Common myeloid progenitor, CD34-positive (primary cell): ENCODE measurements at regions not wholly inside any gene's neighbourhood (a gene's known extent, or its start where the extent isn't known, plus 50 kb on each side); places are given as distances from the start of the nearest gene placed in this dataset.
"Not testable (repeated sequence)": the region's sequence is repeated elsewhere in the genome, so short reads cannot be mapped to it uniquely, and the experiment has no call there.

Experiments
- CTCF ChIA-PET: fragments of 350-600 bp; sonication (Branson Sonifier 250); formaldehyde crosslinking; loops from one replicate; lab custom pipeline; 2021; ENCODE audit warnings: antibody characterized with exemption; lab: Charles Lee
- POLR2A ChIA-PET: fragments of 350-600 bp; sonication (Branson Sonifier 250); formaldehyde crosslinking; loops from one replicate; lab custom pipeline; 2021; ENCODE audit warnings: antibody characterized with exemption; lab: Charles Lee
- DNase-seq, 3 donors: peaks; one replicate each; pipeline versions ENCODE4 v3.0.0 to v3.0.0-alpha.2; 2013
- H3K27ac ChIP-seq, 2 experiments: 1 replicate in 1 of 2; 2 replicates in 1 of 2; pipeline ENCODE4 v1.7.0; 2013; ENCODE audit warnings: inconsistent platforms in 2 of 2, low read length in 2 of 2, mild to moderate bottlenecking in 2 of 2, low read depth in 1 of 2, moderate library complexity in 1 of 2; ENCODE audit not compliant: severe bottlenecking in 2 of 2, insufficient read depth in 1 of 2, poor library complexity in 1 of 2
- H3K27me3 ChIP-seq, 5 experiments: replicated peaks in 2 of 5; 1 replicate in 3 of 5; 2 replicates in 2 of 5; pipeline versions ENCODE4 v1.6.1 to v1.7.0; 2013; ENCODE audit warnings: low read length in 4 of 5, mild to moderate bottlenecking in 2 of 5, moderate library complexity in 2 of 5, inconsistent platforms in 1 of 5; ENCODE audit not compliant: insufficient read depth in 5 of 5, control insufficient read depth in 4 of 5
- H3K36me3 ChIP-seq, 4 experiments: 1 replicate in 2 of 4; 2 replicates in 2 of 4; pipeline versions ENCODE4 v1.6.1 to v1.7.0; 2013; ENCODE audit warnings: low read length in 3 of 4, control low read depth in 1 of 4, mild to moderate bottlenecking in 1 of 4; ENCODE audit not compliant: control insufficient read depth in 4 of 4, insufficient read depth in 4 of 4
- H3K4me1 ChIP-seq, 4 experiments: 1 replicate in 3 of 4; 2 replicates in 1 of 4; pipeline versions ENCODE4 v1.6.1 to v1.7.1; 2013; ENCODE audit warnings: low read length in 3 of 4, mild to moderate bottlenecking in 3 of 4, control low read depth in 1 of 4, inconsistent platforms in 1 of 4, moderate library complexity in 1 of 4; ENCODE audit not compliant: control insufficient read depth in 4 of 4, insufficient read depth in 4 of 4; ENCODE audit errors: control extremely low read depth in 1 of 4
- H3K4me3 ChIP-seq, 7 experiments: 1 replicate in 4 of 7; 2 replicates in 3 of 7; pipeline versions ENCODE4 v1.5.1 to v1.7.0; 2013; ENCODE audit warnings: mild to moderate bottlenecking in 7 of 7, low read length in 6 of 7, moderate library complexity in 6 of 7, inconsistent platforms in 2 of 7, low read depth in 2 of 7, control low read depth in 1 of 7; ENCODE audit not compliant: insufficient read depth in 4 of 7, control insufficient read depth in 1 of 7; ENCODE audit errors: extremely low read depth in 1 of 7
- H3K9me3 ChIP-seq, 5 experiments: 1 replicate in 4 of 5; 2 replicates in 1 of 5; pipeline versions ENCODE4 v1.6.1 to v1.7.1; 2013; ENCODE audit warnings: low read length in 4 of 5, mild to moderate bottlenecking in 2 of 5, inconsistent platforms in 1 of 5, low read depth in 1 of 5, moderate library complexity in 1 of 5; ENCODE audit not compliant: control insufficient read depth in 4 of 5, insufficient read depth in 2 of 5; ENCODE audit errors: control extremely low read depth in 1 of 5
- WGBS: methylation state at CpG from one replicate; pipeline ENCODE4 v1.1.5; 2013; ENCODE audit not compliant: insufficient coverage; 5-methylcytosine and 5-hydroxymethylcytosine counted together

- Histone ChIP-seq H3K36me3 (no peaks in the 10 kb centered on the region), H3K9me3 (no peaks in the 10 kb centered on the region), H3K27me3 (peaks cover 0 to 58% (median 40%) of the 10 kb centered on the region in 5 experiments), H3K4me3 (no peak overlapping the region), H3K4me1 (peaks cover 8 to 29% (median 22%) of the 10 kb centered on the region in 4 experiments), H3K27ac (no peak overlapping the region)
- CTCF ChIA-PET: no interaction called here
- DNase-seq: no peak
- WGBS: 89% methylated on average over 4 of the region's 6 CpGs
- POLR2A ChIA-PET: no interaction called here
These were observed 92.4 kb upstream of the SYT13 start for GRCh38 chr11:45378516-45378915.

GRCh38 chr11:45374653-45375059 is 88.5 kb upstream of the SYT13 start:
- Histone ChIP-seq H3K27ac (peak overlapping the region in 1 of 2 experiments; percentile 59), H3K4me3 (peak overlapping the region in 2 of 7 experiments; percentile 13 to 45), H3K4me1 (peaks cover 2 to 21% (median 13%) of the 10 kb centered on the region in 4 experiments), H3K9me3 (no peaks in the 10 kb centered on the region), H3K27me3 (peaks cover 2 to 67% (median 42%) of the 10 kb centered on the region in 5 experiments), H3K36me3 (no peaks in the 10 kb centered on the region)
- ChIA-PET POLR2A (no interaction called here), CTCF (interaction anchor here (0.6 to 5.3 kb wide), 5 partner anchors 9 to 397 kb away, joined by 3 to 45 read pairs (median 4); no protein-coding TSS in a partner anchor)
- 31% methylated on average over 5 of the region's 5 CpGs for WGBS
- peak; percentile 81 to 90 (median 86) for DNase-seq

- Histone ChIP-seq H3K4me1 (peaks cover 2 to 21% (median 13%) of the 10 kb centered on the region in 4 experiments), H3K4me3 (peak overlapping the region in 1 of 7 experiments; percentile 43), H3K27me3 (peaks cover 2 to 67% (median 43%) of the 10 kb centered on the region in 5 experiments), H3K36me3 (no peaks in the 10 kb centered on the region), H3K27ac (no peak overlapping the region), H3K9me3 (no peaks in the 10 kb centered on the region)
- 90% methylated on average over 2 of the region's 2 CpGs for WGBS
- POLR2A ChIA-PET: no interaction called here
- DNase-seq: no peak
- CTCF ChIA-PET: interaction anchor here (0.6 to 5.3 kb wide), 5 partner anchors 9 to 398 kb away, joined by 3 to 57 read pairs (median 5); no protein-coding TSS in a partner anchor
These were observed 88.0 kb upstream of the SYT13 start for GRCh38 chr11:45374130-45374529.

GRCh38 chr11:45373506-45374035 is 87.4 kb upstream of the SYT13 start:
- DNase-seq: no peak

DNA sequence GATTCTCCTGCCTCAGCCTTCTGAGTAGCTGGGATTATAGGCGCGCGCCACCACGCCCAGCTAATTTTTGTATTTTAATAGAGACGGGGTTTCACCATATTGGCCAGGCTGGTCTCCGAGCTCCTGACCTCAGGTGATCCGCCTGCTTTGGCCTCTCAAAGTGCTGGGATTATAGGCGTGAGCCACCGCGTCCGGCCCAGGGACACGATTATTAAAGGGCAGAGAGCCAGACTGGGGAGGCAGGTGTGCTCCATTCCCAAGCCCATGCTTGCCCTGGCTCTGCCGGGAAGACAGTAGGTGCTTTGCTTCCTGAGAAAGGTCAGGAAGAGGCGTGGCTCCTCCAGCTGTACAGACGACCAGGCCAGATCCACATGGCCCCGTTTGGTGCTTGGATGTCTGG is 86.3 kb upstream of the SYT13 start:
- POLR2A ChIA-PET: interaction anchor here (0.6 kb wide), 1 partner anchor 227 kb away, joined by 3 read pairs; no protein-coding TSS in a partner anchor
- H3K4me3 ChIP-seq, DNase-seq, H3K36me3 ChIP-seq, H3K9me3 ChIP-seq, H3K27ac ChIP-seq: not testable (repeated sequence)
- Histone ChIP-seq H3K4me1 (peaks cover 2 to 21% (median 13%) of the 10 kb centered on the region in 4 experiments), H3K27me3 (peaks cover 2 to 64% (median 42%) of the 10 kb centered on the region in 5 experiments)
- CTCF ChIA-PET: interaction anchor here (0.6 to 5.3 kb wide), 10 partner anchors 13 to 399 kb away, joined by 3 to 57 read pairs (median 18); no protein-coding TSS in a partner anchor
- WGBS: 78% methylated on average over 12 of the region's 16 CpGs

More at GRCh38 chr11:45373506-45374035, 87.4 kb upstream of the SYT13 start:
- Histone ChIP-seq H3K9me3 (no peaks in the 10 kb centered on the region), H3K27me3 (peaks cover 2 to 65% (median 45%) of the 10 kb centered on the region in 5 experiments), H3K4me1 (peaks cover 2 to 21% (median 13%) of the 10 kb centered on the region in 4 experiments), H3K27ac (no peak overlapping the region), H3K36me3 (no peaks in the 10 kb centered on the region), H3K4me3 (no peak overlapping the region)
- ChIA-PET CTCF (interaction anchor here (0.9 to 5.3 kb wide), 6 partner anchors 12 to 398 kb away, joined by 3 to 57 read pairs (median 36); no protein-coding TSS in a partner anchor), POLR2A (no interaction called here)
- 94% methylated on average over 4 of the region's 7 CpGs for WGBS

DNA sequence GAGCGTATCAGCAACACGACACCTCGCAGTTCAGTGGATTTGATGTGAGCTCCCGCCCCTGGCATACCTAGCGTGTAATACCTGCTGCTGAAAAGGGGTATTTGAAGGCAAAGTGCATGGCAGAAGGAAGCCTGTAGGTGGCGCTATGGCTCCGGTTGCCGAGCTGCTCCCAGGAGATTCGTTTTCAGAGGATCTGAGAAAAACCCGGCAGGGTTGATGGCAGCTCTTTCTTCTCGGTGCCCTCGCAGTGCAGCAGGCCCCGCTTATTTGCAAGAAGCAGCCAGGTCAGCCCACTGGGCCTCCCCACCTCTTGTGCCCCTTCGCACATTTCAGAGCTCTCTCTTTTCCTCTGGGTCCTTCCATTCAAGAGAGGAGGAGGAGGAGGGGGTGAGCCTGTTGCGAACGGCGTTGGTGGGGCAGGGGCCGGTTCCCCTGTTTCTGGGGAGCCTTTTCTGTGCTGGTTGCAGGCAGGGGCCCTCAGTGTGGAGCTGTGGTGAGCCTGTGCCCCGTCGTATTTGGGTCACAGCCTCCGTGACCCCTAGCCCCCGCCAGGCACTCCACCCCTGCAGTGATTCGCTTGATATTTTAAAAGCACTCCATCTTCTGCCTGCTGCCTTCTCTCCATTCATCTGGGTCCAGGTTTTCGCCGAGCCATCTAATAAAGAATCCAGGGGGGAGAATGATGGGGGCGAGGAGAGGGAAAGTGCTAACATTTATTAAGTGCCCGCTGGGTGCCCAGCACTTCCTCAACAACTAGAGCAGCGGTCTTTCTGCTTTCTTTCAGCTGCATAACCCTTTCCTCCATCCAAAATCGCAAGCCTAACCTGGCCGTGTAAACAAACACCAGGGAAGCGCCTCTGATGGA is 85.3 kb upstream of the SYT13 start:
- Histone ChIP-seq H3K36me3 (no peaks in the 10 kb centered on the region), H3K27me3 (peaks cover 2 to 55% (median 43%) of the 10 kb centered on the region in 5 experiments), H3K4me1 (peaks cover 2 to 21% (median 13%) of the 10 kb centered on the region in 4 experiments), H3K9me3 (no peaks in the 10 kb centered on the region), H3K27ac (no peak overlapping the region), H3K4me3 (peak overlapping the region in 2 of 7 experiments; percentile 0 to 42)
- ChIA-PET POLR2A (interaction anchor here (0.6 kb wide), 1 partner anchor 441 kb away, joined by 6 read pairs; no protein-coding TSS in a partner anchor), CTCF (interaction anchor here (0.6 to 5.3 kb wide), 25 partner anchors 12 to 400 kb away, joined by 3 to 57 read pairs (median 4); no protein-coding TSS in a partner anchor)
- peak; percentile 72 to 84 (median 80) for DNase-seq
- 10% methylated on average over 20 of the region's 31 CpGs for WGBS
